DOHH2 (cell line): ENCODE measurements at regions not wholly inside any gene's neighbourhood (a gene's known extent, or its start where the extent isn't known, plus 50 kb on each side); places are given as distances from the start of the nearest gene placed in this dataset.

ENCODE experiments used
- H3F3A ChIP-seq: fragments of 200-600 bp; sonication (generic), shearing (Covaris generic); 2 replicates; pipeline ENCODE4 v1.6.0; 2016; ENCODE audit warnings: antibody characterized with exemption, mild to moderate bottlenecking; ENCODE audit not compliant: control insufficient read depth, insufficient read depth
- H3K27ac ChIP-seq: fragments of 200-600 bp; sonication (generic); 2 replicates; pipeline ENCODE4 v1.5.1; 2014; ENCODE audit warnings: low read depth, mild to moderate bottlenecking, low read length, moderate library complexity
- H3K27me3 ChIP-seq: fragments of 200-600 bp; sonication (generic); 2 replicates; pipeline ENCODE4 v1.6.1; 2014; ENCODE audit warnings: mild to moderate bottlenecking, low read length, mixed read lengths; ENCODE audit not compliant: control insufficient read depth
- H3K36me3 ChIP-seq: fragments of 200-600 bp; sonication (generic); 2 replicates; pipeline ENCODE4 v1.6.1; 2014; ENCODE audit warnings: mild to moderate bottlenecking, low read length, moderate library complexity, mixed read lengths; ENCODE audit not compliant: control insufficient read depth
- H3K4me1 ChIP-seq: fragments of 200-600 bp; sonication (generic); 2 replicates; pipeline ENCODE4 v1.6.1; 2014; ENCODE audit warnings: mild to moderate bottlenecking, low read length, mixed read lengths; ENCODE audit not compliant: control insufficient read depth
- H3K4me2 ChIP-seq: fragments of 200-600 bp; sonication (generic); 2 replicates; pipeline ENCODE4 v1.6.0; 2014; ENCODE audit warnings: mild to moderate bottlenecking, low read length, moderate library complexity
- H3K4me3 ChIP-seq: fragments of 200-600 bp; sonication (generic); 2 replicates; pipeline ENCODE4 v1.5.1; 2014; ENCODE audit warnings: mild to moderate bottlenecking, low read length, mixed read lengths
- H3K79me2 ChIP-seq: fragments of 200-600 bp; sonication (generic); 2 replicates; pipeline ENCODE4 v1.6.1; 2014; ENCODE audit warnings: mild to moderate bottlenecking, low read length, mixed read lengths; ENCODE audit not compliant: control insufficient read depth
- H3K9me2 ChIP-seq: fragments of 200-600 bp; sonication (generic); replicated peaks from 2 replicates; pipeline ENCODE4 v1.6.1; 2014; ENCODE audit warnings: mild to moderate bottlenecking, low read length, mixed read lengths; ENCODE audit not compliant: control insufficient read depth
- H3K9me3 ChIP-seq: fragments of 200-600 bp; sonication (generic); 2 replicates; pipeline ENCODE4 v1.6.1; 2014; ENCODE audit warnings: antibody characterized with exemption, low read length, mixed read lengths; ENCODE audit not compliant: control insufficient read depth, insufficient read depth
- H4K20me1 ChIP-seq: fragments of 200-600 bp; sonication (generic); 2 replicates; pipeline ENCODE4 v1.6.0; 2014; ENCODE audit warnings: low read depth, mild to moderate bottlenecking, antibody characterized with exemption, low read length, moderate library complexity; ENCODE audit not compliant: control insufficient read depth, insufficient read depth
- CTCF ChIP-seq: fragments of 200-600 bp; sonication (generic); IDR thresholded peaks from one replicate; pipeline ENCODE4 v1.5.1; 2014; ENCODE audit warnings: antibody characterized with exemption, mild to moderate bottlenecking, low read depth, low read length; ENCODE audit not compliant: poor library complexity, severe bottlenecking
- EZH2phosphoT487 ChIP-seq: fragments of 200-600 bp; sonication (generic); IDR thresholded peaks from 2 replicates; pipeline ENCODE4 v1.6.1; 2017; ENCODE audit warnings: borderline replicate concordance, mild to moderate bottlenecking, antibody characterized with exemption, low read length, moderate library complexity, mixed read lengths

GRCh38 chr5:63524281-63524680 is 438.0 kb downstream of the HTR1A start:
- H3K36me3 ChIP-seq = no peaks in the 10 kb centered on the region
- H3K4me2 ChIP-seq = no peak overlapping the region
- no peaks in the 10 kb centered on the region for H3K9me3 ChIP-seq
- no peaks in the 10 kb centered on the region for H3K9me2 ChIP-seq
- no peaks in the 10 kb centered on the region for H3K79me2 ChIP-seq
- no peaks in the 10 kb centered on the region for H4K20me1 ChIP-seq
- no peaks in the 10 kb centered on the region for H3F3A ChIP-seq
- no peaks in the 10 kb centered on the region for H3K27me3 ChIP-seq
- H3K4me1 ChIP-seq = no peaks in the 10 kb centered on the region
- TF ChIP-seq EZH2phosphoT487 (no peak), CTCF (no peak)
- no peak overlapping the region for H3K27ac ChIP-seq
- no peak overlapping the region for H3K4me3 ChIP-seq

- TF ChIP-seq CTCF (no peak), EZH2phosphoT487 (no peak)
- Histone ChIP-seq H3K36me3 (no peaks in the 10 kb centered on the region), H3K79me2 (no peaks in the 10 kb centered on the region), H4K20me1 (no peaks in the 10 kb centered on the region), H3K27me3 (no peaks in the 10 kb centered on the region), H3K4me1 (no peaks in the 10 kb centered on the region), H3F3A (no peaks in the 10 kb centered on the region), H3K9me2 (no peaks in the 10 kb centered on the region), H3K27ac (no peak overlapping the region), H3K4me3 (no peak overlapping the region), H3K9me3 (no peaks in the 10 kb centered on the region), H3K4me2 (no peak overlapping the region)
These were observed 446.2 kb downstream of the HTR1A start for GRCh38 chr5:63516006-63516405.

DNA sequence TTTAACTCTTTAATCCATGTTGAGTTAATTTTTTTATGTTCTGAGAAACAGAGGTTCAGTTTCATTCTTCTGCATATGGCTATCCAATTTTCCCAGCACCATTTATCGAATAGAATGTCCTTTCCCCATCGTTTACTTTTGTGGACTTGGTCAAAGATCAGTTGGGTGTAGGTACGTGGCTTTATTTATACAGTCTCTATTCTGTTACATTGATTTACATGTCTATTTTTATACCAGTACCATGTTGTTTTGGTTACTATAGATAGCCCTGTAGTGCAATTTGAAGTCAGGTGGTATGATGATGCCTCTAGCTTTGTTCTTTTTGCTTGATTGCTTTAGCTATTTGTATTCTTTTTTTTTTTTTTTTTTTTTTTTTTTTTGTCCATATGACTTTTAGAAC is 462.0 kb downstream of the HTR1A start:
- no peaks in the 10 kb centered on the region for H3F3A ChIP-seq
- no peaks in the 10 kb centered on the region for H3K9me3 ChIP-seq
- H3K4me1 ChIP-seq = no peaks in the 10 kb centered on the region
- H4K20me1 ChIP-seq = no peaks in the 10 kb centered on the region
- H3K4me3 ChIP-seq = no peak overlapping the region
- H3K4me2 ChIP-seq = no peak overlapping the region
- TF ChIP-seq EZH2phosphoT487 (no peak), CTCF (no peak)
- H3K27me3 ChIP-seq = no peaks in the 10 kb centered on the region
- no peak overlapping the region for H3K27ac ChIP-seq
- no peaks in the 10 kb centered on the region for H3K36me3 ChIP-seq
- H3K79me2 ChIP-seq = no peaks in the 10 kb centered on the region
- H3K9me2 ChIP-seq = no peaks in the 10 kb centered on the region; the same call in 1 of the 2 replicates

DNA sequence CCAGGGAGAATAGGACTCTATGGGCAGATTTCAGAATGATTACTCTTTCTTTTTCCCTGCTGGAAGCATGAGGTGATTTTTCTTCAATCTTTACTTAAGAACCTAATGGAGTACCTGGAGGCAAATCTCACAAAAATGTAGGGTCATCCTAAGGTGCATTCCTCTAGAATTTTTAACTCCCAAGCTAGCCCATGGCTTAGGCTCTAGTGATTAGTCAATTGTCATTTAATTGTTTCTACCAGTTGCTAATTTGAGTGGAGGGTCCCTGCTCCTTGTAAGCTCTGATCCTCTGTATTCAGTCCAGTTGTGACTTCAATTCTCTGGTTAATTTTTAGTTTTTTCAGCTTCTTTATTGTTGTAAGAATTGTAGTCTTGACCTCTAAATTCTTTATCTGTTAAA is 467.0 kb downstream of the HTR1A start:
- H3K4me2 ChIP-seq = no peak overlapping the region
- H3K27ac ChIP-seq = no peak overlapping the region
- H3K79me2 ChIP-seq = no peaks in the 10 kb centered on the region
- H3K27me3 ChIP-seq = no peaks in the 10 kb centered on the region
- H3K4me1 ChIP-seq = no peaks in the 10 kb centered on the region
- H4K20me1 ChIP-seq = no peaks in the 10 kb centered on the region
- no peaks in the 10 kb centered on the region for H3K36me3 ChIP-seq
- no peak overlapping the region for H3K4me3 ChIP-seq
- no peaks in the 10 kb centered on the region for H3K9me3 ChIP-seq
- TF ChIP-seq CTCF (no peak), EZH2phosphoT487 (no peak)
- H3K9me2 ChIP-seq = no peaks in the 10 kb centered on the region; the same call in 1 of the 2 replicates
- no peaks in the 10 kb centered on the region for H3F3A ChIP-seq
